HG02623 (cell line): ENCODE measurements at regions not wholly inside any gene's neighbourhood (a gene's known extent, or its start where the extent isn't known, plus 50 kb on each side); places are given as distances from the start of the nearest gene placed in this dataset.
"Not testable (repeated sequence)": the region's sequence is repeated elsewhere in the genome, so short reads cannot be mapped to it uniquely, and the experiment has no call there.

ENCODE experiments used
- ATAC-seq: cut with Tn5 transposase; IDR thresholded peaks from one replicate; pipeline ENCODE4 v1.9.1; 2021; ENCODE audit warnings: moderate library complexity; ENCODE audit not compliant: unreplicated experiment

- ATAC-seq = no peak
Observed at GRCh38 chr20:22815206-22815551, 219.9 kb upstream of the SSTR4 start.

GRCh38 chr20:22815603-22816315 lies 219.4 kb upstream of the SSTR4 start:
- ATAC-seq = no peak

- no peak for ATAC-seq
Observed at GRCh38 chr20:22818636-22819035, 216.5 kb upstream of the SSTR4 start.

DNA sequence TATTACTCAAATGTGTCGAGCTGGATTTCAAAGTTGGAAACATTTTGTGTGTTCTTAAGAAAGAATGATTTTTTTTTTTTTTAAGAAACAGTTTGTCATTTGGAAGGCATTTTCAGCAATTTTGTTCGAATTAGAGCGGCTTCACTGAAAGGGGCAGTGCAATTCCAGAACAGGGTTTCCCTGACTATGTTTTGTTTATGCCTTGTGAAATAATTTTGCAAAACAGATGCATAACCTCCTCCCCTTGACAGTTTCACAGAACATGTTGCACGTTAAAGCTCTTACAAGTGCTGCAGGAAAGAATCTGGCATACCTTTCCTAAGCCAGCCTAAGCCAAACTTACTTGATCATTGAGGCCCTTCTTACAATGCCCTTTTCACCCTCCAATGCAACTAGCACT lies 216.0 kb upstream of the SSTR4 start:
- no peak for ATAC-seq

DNA sequence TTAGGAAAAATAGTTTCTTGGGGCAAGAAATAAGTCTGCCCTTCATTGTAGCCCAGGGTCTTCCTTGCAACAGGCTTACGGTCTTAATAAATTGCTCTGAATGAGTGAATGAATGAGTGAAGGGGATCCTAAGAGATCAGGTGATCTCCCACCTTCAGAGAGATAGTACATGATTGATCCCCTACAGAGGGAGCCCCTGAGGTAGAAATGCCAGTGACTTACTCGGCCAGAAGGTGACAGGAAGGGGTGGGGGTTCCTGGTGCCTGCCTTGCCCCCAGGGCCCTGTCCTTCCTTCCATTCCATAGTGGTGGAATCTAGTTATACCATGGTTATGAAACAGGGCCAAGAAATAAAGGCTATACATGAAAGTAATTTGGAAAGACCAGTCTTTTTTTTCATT lies 215.3 kb upstream of the SSTR4 start:
- ATAC-seq = no peak

DNA sequence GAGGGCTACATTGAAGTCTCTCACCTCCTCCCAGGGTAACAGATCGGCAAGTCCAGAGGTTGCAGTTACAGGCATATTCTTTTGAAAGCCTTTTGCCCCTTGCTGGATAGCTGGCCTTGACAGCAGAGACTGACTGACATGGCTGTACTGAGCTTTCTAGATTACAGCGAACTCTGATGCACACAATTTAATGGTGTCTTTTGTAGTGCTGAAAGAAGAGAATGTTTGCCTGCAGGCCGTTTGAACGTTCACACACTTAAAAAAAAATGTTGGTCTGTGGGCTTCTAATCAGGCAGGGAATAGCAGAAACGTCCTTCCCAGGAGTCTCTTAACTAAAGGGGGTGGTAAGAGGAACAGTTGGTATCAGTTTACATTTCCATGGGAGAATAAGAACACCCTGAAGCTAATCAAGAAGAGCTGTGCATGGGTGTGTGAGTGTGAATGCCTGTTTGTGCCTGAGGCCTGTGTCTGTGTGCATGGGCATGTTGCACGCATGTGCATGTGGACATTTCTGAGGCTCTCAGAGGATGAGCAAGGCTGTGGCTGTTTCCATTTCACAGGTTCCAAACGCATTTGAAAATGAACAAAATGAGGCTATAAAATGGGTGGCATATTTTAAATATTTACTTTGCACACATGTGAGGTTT lies 213.9 kb upstream of the SSTR4 start:
- ATAC-seq = no peak

DNA sequence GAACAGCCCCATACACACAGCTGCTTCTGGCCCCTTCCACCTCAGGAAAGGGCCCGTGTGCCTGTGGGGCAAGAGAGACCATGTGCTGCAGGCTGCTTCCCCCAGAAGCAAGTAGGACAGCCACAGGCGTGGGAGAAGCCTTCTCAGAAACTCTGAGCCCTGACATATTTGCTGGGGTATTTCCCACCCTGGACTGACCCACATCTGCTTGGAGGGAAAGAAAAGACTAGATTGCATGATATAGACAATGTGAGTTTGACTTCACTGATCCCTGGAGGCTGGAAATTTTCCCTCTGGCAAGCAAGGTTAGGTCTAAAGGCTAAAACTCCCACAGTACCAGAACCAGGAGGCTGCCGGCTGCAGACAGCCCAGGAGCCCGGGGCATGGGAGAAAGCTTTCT lies 213.3 kb upstream of the SSTR4 start:
- no peak for ATAC-seq

DNA sequence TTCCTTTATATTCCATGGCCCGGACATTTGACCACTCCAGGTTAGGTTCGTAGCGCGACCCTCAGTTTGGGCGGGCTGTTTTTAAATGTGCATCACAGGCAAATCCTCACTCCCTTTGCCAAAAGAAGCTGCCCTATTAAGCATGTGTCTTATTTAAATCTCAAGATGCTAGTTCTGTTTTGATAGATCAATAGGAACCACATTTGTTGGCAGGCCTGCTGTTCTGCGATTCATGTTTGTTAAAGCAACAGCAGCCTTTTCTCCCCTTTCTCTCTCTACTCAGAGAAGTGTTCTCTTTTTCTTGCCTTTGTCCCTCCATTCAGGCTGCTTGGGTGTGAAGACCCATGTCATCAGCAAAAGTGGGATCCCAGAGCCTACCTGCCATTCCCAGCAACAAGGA lies 212.0 kb upstream of the SSTR4 start:
- no peak for ATAC-seq

- ATAC-seq = no peak
Observed at GRCh38 chr20:22824077-22824476, 211.0 kb upstream of the SSTR4 start.

- no peak for ATAC-seq
Observed at GRCh38 chr20:22825076-22825475, 210.0 kb upstream of the SSTR4 start.

GRCh38 chr20:22825546-22825945 lies 209.6 kb upstream of the SSTR4 start:
- ATAC-seq = no peak

DNA sequence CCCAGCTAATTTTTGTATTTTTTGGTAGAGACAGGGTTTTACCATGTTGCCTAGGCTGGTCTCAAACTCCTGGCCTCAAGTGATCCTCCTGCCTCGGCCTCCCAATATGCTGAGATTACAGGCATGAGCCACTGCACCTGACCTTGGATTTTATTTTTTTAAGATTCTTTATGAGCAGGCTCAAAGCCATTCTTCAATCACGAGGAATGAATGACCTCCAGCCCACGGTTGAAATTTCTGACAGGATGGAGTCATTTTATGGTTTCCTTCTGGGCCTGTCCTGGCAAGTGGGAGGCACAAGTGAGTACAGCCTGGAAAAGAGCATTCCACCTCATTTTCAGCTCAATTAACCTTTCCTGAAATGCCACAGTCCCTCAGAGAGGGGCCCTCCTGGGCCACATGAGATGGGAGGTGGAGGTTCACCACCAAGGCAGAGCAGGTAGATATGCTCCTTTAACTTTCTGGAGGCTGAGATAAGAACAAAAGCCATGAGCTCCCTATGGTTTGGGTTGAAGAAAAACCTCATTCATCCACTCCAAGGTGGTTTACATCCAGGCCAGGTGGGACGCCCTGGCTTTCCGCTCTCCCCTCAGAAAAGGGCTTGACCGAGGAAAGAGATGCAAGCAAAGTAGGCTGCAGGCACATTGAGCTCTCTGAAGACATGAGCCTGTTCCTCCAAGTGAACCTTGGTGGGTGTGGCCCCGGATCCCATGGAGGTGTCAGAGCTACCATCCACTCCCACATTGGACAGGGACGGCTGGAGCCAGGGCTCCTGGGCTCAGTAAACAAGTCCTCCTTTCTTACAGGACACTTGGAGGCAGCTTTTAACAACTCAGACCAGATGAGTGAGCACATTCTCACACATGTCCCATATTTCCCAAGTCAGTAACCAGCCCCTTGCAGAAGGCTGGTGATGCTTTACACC lies 208.5 kb upstream of the SSTR4 start:
- no peak for ATAC-seq

DNA sequence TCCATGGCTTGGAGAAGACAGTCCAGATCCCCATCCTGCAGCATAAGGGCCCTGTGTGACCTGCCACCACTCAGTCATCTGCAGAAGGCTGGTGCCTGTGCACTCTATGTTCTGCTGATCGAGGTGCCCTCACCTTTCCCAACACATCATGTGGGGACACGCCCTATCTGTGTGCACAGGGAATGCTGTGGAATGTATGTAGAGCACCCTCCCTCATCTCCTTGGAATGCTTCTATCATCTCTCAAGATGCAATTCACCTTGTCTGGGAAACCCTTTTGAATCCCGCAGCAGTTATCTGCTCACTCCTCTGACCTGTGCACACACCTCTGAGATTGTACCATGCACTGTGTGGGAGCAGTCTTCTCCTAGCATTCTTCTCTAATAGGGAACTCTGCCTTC lies 207.2 kb upstream of the SSTR4 start:
- ATAC-seq = no peak

DNA sequence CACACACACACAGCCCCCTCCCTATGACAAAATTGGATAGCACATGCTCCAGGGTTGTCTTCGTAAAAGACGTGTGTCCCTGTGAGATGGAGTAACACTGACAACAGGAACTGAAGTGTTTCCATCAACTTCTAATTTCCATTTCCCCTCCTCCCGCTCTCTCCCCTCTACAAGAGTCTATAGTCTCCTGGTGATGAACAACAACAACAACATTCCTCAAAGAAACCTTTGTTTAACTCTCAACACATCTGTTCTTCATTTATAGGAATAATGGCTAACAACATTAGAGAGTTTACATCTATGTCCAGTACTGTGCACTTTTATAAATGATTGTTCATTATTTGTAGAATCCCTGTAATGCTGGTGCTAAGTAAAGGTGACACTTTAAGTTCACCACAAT lies 205.8 kb upstream of the SSTR4 start:
- ATAC-seq = no peak

- ATAC-seq = no peak
Observed at GRCh38 chr20:22830138-22830537, 205.0 kb upstream of the SSTR4 start.

GRCh38 chr20:22830715-22831114 lies 204.4 kb upstream of the SSTR4 start:
- ATAC-seq = not testable (repeated sequence)

DNA sequence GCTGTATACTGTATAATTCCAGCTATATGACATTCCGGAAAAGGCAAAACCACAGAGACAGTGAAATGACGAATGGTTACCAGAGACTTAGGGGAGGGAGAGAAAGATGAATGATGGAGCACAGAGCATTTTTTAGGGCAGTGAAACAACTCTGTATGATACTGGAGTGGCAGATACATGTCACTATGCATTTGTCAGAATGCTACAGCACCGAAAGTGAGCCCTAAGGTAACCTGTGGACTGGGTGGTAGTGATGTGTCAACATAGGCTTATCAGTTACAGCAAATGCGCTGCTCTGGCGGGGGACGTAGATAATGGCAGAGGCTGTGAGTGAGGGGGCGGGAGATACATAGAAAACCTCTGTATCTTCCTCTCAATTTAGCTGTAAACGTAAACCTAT lies 201.3 kb upstream of the SSTR4 start:
- ATAC-seq = no peak

GRCh38 chr20:22834651-22835256 lies 200.4 kb upstream of the SSTR4 start:
- no peak for ATAC-seq

GRCh38 chr20:22836211-22836610 lies 198.9 kb upstream of the SSTR4 start:
- ATAC-seq = no peak

DNA sequence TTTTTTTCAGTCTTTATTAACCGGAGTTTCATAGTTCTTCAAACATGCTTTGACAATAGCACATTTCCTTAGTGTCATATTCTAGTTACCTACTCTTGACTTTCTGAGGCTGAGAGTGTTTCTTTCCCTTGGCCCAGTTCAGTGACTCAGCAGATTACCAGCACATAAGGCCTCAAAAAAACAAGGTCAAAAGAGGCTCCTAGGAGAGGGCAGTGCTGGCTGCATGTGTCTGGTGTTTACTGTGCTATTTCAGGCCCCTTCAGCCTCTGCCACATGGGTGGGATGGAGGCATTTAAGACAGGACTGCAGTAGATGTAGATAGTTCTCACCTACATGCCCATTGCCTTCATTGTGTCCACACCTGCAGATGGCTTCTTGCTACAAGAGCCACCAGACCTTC lies 198.2 kb upstream of the SSTR4 start:
- no peak for ATAC-seq

DNA sequence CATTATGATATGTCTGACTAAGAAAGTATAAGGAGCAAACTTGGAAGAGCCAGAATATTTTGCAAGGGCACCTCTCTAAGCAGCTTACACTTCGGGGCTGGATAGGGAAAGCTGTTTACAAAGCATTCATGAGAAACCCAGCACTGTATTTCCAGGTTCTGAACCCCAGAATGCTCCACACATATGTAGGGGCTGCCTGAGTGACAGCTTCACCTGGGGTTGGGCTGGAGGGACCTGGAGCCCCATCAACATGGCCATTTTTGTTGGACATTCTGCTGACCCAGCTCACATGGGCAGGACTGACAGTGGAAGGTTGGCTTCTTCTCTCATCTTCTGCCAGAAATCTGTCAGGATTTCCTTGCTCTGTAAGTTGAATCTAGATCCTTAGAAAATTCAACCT lies 197.1 kb upstream of the SSTR4 start:
- no peak for ATAC-seq

- ATAC-seq = no peak
Observed at GRCh38 chr20:22841846-22842245, 193.3 kb upstream of the SSTR4 start.
